Fibroblast of villous mesenchyme (primary cell): ENCODE measurements at regions not wholly inside any gene's neighbourhood (a gene's known extent, or its start where the extent isn't known, plus 50 kb on each side); places are given as distances from the start of the nearest gene placed in this dataset.

Experiments used
- DNase-seq: peaks from one replicate; pipeline ENCODE4 v3.0.0-alpha.2; 2010; ENCODE audit warnings: low read depth
- H3K4me3 ChIP-seq: 2 replicates; pipeline ENCODE4 v1.5.1; 2011; ENCODE audit warnings: low read depth, mild to moderate bottlenecking, low read length
- CTCF ChIP-seq: IDR thresholded peaks from 2 replicates; pipeline ENCODE4 v1.5.1; 2012; ENCODE audit warnings: low read depth, mild to moderate bottlenecking, low read length; ENCODE audit not compliant: insufficient read depth

GRCh38 chr5:50945139-50945538 lies 278.7 kb downstream of the PARP8 start:
- TF ChIP-seq CTCF, result no peak
- H3K4me3 ChIP-seq, result no peak overlapping the region
- DNase-seq, result no peak

GRCh38 chr5:50947906-50948683 lies 281.7 kb downstream of the PARP8 start:
- DNase-seq, result no peak
- H3K4me3 ChIP-seq, result no peak overlapping the region
- no peak for TF ChIP-seq CTCF

- no peak for DNase-seq
- H3K4me3 ChIP-seq, result no peak overlapping the region
- TF ChIP-seq CTCF, result no peak
These were observed 286.9 kb downstream of the PARP8 start for GRCh38 chr5:50953290-50953689.

- DNase-seq, result peak; percentile 37
- peak; percentile 54 for TF ChIP-seq CTCF
- H3K4me3 ChIP-seq, result no peak overlapping the region
These were observed 292.5 kb downstream of the PARP8 start for GRCh38 chr5:50958852-50959457.

GRCh38 chr5:50962934-50963872 lies 296.8 kb downstream of the PARP8 start:
- DNase-seq, result peak; percentile 40
- peak overlapping the region; percentile 54 for H3K4me3 ChIP-seq
- peak; percentile 96 for TF ChIP-seq CTCF

GRCh38 chr5:50963971-50964745 lies 297.7 kb downstream of the PARP8 start:
- H3K4me3 ChIP-seq, result no peak overlapping the region
- DNase-seq, result no peak
- TF ChIP-seq CTCF, result no peak
